Hematopoietic multipotent progenitor cell treated with erythropoietin and hydrocortisone succinate and interleukin-3 and kit ligand, for 6 days (in vitro differentiated cells): ENCODE measurements at regions not wholly inside any gene's neighbourhood (a gene's known extent, or its start where the extent isn't known, plus 50 kb on each side); places are given as distances from the start of the nearest gene placed in this dataset.

Experiments
- DNase-seq: peaks from one replicate; pipeline ENCODE4 v3.0.0-alpha.2; 2015

DNA sequence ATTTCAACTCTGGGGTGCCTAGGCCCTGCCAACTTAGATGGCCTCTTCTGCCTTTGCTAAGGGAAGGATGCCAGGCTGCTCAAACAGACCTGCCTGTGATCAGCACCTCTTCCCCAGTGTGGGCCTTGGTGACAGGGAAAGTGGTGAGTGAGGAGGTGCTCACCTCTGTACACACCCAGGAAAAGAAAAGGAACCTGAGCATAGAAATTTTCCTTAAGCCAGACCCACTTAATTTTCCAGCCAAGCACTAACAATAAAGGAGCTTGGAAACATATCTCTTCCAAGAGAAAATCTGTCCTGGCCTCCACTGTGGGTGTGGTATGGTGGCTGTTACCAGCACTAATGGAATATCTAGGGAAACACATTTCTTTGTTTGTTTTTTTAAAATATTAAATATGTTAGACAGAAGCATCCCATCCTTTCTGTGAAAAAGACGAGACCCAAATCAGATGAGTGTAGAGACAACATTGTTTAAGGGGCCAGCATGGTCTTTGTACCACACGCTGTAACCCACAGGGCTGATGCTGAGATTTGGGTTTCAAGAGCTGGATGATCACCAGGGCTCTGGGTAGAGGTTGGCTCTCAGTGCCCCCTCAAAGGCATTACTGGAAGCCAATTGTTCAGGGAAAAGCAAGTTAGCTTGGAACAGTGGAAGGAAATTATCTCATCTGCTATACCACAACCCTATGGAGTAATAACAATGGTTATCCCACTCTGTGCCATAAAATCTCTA, 472.2 kb downstream of the INSC start:
- DNase-seq = no peak

DNA sequence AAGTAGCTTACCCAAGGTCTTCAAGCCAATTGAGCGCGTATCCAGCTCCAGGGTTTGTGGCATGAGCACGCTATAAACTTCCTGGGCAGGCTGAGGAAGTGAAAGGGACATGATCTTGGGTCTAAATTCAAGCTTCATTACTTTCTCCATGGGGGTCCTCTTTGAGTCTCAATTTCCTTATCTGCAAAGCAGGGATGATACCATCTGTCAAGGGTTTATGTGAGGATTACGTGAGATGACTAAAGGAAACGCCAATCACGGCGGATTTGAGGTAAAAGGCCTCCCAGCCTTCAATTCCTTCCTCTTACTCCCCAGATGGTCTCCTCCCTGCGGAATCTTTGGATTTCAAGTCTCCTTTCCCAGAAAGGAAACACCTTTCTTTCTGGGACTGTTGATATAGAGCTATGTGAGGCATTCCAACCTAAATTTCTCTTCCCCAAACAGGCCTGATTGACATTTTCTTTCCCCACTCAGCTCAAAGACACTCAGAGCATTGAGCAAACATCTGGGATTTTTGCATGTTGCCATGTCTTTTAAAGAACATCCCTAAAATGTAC, 474.4 kb downstream of the INSC start:
- no peak for DNase-seq

DNA sequence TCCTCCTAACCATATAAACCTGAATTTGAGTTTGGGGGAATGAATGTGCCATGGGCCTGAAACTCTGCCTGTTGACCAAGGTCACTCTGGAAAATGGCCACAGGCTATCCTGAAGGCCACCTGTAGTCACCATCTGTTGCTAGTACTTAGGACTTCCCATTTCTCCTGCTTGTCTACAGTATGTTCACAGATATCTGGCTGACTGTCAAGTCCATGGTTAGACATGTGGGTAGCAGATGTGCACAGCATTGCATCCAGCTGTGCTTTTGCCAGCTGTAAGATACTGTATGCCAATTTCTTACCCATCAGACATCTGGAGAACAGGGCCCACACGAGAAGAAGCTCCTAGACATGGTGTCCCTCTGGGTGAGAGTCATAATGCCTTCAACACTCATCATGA, 475.4 kb downstream of the INSC start:
- no peak for DNase-seq

DNA sequence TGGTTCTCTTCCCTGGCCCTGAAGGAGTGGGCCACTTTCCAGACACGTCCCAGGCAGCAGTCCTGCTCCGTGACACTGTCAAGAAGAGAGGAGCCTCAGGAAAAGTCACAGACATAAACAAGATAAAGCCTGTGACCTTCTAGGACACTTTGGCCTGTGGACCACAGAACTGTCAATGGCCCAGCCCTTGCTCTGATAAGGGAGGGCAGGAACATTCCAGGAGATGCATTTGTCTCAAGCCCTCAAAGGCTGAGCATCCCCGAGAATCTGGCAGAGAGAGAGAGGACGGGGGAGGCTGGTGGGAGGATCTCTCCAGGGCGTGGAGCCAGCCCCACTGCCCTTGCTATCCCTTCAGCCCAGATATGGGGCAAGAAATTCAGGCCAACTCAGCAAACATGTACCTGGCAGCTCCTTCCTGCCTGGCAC, 476.4 kb downstream of the INSC start:
- DNase-seq = no peak

DNA sequence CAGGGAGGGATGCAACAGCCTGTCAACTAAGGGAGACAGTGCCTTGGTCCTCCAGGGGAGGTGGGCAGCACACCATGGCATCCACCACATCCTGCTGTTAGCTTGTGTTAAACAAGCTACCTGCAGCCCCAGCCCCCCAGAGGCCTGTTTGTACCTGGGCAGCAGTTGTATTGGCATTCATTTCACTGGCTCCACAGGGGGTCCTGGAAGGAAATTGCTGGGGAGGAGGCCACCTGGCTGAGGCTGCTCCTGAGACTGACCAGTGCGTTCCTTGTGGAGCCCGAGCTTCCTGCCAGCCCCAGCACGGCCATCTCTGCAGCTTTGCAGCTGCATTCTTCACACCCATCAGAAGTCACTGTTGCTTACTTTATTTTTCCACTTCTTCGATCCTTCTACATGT, 479.9 kb downstream of the INSC start:
- no peak for DNase-seq

DNA sequence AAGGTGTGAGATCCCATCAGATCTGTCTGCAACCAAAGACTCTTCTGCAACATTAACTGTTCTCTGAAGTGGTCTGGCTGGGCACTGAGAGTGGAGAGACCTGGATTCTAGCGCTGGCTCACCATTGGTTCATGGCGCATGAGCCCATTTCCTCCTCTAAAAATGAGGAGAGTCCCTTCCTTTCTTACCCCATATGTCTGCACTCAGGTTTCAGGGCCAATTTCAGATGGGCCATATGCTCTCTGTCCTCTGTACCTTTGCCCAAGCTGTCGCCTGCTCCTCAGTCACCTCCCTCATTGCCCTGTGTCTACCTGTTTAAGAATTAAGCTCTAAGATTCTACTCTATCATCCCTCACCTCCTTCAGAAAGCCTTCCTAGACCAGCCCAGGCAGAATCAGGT, 484.7 kb downstream of the INSC start:
- DNase-seq = no peak

DNA sequence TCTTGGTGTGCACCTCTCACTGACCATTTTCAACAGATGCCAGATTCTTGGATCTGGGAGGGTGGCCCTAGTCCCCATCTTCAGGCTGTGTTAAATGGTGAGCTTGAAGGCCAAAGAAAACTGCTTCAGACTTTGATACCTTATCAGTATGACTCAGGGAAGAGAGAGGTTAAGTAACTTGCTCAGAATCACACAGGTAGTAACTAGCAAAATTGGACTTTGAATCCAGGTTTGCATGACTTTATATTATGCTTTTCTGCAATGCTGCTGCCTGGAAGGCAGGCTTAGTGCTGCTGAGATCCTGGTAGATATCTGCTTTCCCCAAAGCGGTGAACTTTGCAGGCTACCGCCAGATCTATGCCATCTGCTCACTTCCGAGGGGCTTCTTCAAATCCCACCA, 487.3 kb downstream of the INSC start:
- no peak for DNase-seq

DNA sequence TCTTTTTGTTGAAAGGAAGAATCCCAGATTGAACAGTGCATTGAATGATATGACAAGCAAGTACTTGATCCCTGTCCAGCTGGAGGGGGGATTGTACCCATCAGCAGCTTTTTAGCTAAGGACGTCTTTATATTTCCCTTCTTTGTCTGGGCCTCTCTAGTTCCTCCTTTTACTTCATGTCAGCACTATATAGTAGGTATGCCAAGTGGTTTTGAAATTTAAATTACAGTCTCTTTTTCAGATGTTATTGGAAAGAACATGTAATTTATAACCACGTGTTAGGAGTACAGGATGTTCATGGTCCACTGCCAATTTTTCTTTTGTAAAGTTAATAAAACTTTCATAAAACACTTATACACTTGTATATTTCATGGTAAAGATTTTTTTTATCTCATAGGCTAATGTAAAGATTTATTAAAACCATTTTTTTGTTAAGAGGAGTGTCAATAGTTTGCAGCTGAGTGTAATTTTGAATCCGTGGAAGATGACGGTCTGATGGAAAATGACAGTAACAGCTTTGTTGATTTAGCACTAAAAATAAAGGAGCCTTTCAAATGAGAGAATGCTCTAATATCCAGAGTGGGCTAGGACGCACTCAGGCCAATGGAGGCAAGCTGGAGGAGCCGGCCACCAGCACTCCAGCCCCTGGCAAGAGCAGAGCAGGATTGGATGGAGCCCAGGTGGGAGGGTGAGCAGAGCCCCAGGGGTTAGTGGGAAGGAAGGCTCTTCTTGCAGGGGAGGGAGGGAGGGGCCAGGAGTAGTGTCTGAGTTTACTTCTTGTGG, 488.3 kb downstream of the INSC start:
- DNase-seq = no peak

DNA sequence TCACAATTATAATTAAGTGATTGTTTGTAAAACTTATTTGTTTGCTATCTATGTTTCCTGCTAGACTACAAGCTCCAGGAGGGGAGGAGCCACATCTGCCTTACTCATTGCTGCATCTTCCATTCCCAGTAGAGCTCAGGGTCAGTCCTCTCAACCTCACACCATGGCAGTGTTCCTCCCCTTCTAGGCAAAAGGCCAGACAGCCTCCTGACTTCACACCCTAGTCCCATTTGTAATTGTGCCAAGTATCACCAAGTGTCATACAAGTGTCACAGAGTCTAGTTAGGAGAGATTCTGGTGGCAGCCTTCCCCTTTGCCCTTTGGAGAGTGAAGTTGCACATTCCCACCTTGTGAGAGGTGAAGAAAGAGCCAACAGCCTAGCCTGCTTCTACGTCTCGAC, 490.4 kb downstream of the INSC start:
- no peak for DNase-seq

DNA sequence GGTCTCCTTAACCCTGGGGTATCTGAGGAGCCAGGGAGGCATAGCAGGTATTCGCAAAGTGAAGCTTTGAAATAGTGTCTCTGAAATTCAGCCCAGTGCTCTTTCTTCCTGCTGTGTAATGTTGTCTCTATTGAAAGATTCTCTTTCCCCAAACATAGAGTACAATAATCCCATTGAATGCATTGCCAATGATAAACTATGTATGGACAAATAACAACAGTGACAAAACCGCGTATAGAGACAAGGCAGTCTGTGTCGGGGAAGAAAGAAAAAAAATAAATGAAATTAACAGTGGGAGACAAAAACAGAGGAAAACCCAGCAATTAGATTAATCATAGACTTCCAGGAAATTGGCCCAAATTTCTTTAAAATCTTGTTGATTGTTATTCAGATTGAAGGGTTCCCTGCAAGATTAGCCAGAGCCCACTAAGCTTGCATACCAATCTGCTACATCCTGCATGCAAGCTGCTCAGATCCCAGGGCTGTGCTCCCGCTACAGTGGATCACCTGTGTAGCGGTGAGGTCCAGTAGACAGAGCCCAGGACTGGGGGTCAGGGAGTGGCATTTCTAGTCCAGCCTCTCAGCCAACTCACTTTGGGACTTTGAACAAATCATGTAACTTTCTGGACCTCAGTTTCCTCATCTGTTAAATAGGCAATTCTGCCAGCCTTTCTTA, 492.8 kb downstream of the INSC start:
- no peak for DNase-seq

DNA sequence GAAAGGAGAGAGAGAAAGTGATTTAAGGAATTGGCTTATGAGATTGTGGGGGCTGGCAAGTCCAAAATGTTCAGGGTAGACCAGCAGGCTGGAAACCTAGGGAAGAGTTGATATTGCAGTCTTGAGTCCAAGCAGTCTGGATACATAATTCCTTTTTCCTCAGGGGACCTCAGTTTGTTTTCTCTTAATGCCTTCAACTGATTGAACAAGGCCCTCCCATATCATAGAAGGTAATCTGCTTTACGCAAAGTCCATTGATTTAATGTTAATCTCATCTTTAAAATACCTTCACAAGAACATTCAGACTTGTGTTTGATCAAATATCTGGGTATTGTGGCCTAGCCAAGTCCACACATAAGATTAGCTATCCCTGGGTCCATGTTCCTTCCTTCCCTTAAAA, 494.7 kb downstream of the INSC start:
- DNase-seq = no peak

DNA sequence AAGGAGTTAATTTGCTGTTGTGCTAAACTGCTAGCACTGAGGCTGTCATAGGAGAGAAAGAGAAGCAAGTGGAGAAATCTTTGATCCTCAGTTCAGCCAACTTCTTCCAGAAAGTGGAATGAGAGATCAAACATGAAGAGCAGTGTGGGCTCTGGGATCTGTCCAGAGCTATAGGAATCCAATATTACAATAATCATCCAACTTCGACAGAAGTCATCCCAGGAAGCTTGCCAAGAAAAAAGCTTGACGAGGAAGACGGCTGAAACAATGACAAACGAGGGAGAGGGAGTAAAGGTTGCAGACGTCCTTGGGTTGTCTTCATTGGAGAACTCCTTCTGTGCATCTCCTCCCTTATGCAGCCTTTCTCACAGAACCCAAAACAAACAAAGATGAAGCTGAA, 496.2 kb downstream of the INSC start:
- DNase-seq = no peak

DNA sequence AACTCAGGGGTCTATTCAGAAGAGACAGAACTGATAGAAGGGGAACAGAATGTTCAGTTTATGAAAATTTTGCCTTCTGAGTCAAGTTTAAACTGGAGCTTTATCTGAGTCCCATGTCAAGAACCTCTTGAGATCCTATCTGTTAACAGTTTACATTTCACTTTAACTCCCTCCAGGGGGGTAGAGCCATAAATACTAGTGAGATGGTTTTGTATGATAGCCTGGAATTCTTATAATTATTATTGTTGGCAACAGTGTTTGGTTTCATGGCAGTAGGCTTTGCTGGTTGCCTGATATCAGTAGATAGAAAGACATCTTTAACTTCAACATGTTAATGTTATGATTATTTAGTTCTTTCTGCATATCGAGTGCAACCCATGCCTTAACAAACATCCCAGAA, 498.5 kb downstream of the INSC start:
- no peak for DNase-seq

DNA sequence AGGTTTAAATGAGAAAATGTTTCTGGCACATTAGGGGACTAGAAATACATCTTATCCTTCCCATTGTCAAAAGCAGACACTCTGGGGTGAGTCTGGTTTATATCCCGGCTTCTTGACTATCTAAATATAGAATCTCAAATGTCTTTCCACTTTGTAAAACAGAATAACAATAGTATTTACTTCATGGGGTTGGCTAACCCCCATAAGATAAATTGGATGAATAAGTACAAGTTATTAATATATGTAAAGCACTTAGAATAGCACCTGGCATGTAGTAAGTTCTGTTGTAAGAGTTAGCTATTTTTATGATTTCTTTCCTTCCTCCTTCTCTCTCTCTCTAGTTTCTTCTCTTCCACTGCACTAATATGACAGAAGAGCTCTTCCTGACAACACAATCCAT, 499.1 kb downstream of the INSC start:
- DNase-seq = no peak

DNA sequence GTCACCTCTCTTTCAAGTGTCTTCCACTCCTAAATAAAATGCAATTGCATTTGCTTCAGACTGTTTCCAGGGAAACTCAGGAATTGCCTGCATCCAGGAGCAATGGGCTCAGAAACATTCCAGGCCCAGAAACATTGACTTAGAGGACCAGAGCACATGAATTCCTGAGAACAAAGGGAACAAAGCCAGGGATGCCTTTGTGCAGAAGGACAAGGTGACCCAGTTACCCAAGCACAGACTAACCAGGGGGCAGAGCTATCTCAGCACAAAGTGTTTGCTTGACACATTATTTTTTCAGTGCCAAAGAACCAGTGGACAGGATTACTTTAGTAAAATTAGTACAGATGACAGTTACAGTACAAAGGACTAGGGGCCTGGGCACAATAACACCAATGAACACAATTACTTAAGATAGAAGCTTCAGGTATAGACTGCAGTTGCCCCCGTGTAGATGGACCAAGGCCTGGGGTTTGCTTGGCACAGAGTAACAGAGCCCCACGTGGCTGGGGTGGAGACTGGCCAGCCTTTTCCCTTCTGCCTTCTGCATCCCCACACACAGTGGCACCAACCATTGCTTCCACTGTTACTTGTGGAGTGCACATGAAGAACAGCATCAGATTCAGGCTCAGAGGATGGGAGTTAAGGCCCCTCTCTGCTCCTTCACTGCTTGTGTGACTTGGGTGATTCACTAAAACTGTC, 500.8 kb downstream of the INSC start:
- DNase-seq = no peak

DNA sequence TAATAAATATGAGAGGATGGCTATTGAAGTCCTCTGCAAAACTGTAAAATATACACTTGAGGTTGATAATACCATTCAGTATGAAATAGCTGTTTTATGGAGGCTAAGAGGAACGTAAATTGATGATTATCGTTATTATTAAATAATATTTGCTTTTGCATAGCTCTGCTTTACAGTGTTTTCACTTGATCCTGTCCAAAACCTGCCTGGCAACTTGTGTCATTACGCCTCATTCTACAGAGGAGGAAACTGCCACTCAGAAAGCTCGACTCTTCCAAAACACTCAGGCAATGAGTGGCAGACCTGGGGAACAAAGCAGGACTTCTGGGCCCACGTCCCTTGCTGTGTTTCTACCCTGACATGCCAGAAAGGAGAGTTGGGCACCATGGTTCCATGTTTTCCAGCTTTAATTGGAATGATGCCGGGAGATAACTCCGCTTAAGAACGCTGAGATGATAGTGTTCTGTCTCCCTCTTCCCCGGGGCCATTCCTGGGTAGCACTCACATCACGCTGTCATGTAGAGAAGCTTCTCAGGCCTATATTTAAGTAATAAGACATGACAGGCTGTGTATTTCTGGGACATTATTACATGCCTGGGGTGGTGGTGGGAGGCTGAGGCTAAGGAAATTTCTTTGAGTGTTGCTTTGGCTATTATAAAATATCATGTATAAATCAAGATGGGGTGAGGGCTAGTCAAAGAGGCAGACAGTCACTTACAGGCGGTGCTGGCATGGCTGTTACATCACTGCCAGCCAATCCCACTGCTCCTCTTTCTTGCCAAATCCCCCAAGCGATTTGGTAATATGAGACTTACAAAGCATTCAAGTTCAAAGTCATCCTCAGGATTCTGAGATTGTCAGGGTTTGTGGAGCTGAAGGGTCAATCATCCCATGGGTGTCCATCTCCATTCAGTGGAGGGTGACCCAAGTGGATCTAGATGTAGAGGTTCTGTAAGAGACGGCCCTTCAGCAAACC, 501.7 kb downstream of the INSC start:
- DNase-seq = no peak

DNA sequence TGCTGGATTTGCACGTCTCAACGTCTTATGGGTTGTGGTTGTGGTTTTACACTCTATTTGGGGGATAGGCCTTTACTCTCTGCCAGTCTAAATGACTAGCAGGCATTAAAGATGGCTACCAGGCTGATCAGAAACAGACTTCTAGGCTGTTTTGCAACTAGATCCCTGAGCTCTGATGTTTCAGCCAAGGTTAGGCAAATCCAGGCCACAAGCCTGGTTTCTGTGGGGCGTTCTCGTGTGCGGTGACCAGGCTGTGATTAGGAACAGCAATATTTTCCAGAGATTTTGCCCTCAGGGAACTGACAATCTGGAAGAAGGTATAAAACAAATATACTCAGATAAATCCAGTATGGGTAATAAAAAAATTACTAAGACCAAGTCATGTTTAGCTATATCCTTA, 502.4 kb downstream of the INSC start:
- no peak for DNase-seq

DNA sequence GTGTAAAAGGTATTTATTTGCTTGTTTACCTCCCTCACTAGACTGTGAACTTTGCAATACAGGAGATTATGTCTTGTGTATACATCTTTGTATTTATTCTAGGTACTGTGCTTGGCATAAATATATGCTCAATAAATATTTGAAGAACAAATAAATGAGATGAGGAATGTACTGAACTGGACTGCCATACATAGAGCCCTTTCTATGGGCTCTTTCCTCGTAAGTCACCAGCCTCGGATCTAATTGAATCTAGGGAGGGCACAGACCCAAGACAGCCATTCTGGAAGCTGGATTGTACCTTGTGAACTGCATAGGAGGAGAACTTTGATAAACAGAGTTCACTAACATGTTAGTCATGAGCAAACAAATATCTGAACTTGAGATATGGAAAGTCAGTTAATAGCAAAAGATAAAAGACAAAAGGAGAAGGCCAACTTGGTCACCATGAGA, 503.9 kb downstream of the INSC start:
- DNase-seq = no peak

DNA sequence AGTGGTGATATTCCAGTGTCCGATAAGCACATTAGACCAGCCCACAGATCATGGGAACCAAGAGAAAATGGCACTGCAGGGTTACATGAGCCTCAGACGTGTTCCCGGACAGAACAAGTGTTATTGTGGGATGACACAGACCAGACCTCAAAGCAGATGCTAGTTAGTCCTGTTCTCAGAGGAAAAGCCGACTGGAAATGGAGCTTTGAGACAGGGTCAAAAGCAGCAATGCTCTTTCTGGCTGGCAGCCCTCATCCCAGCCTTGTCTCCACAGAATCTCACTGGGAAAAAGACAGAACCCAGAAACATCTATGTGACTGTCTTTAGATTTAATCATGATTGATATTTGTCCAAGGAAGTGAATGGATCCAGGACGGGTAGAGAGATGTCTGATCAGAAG, 506.8 kb downstream of the INSC start:
- no peak for DNase-seq

DNA sequence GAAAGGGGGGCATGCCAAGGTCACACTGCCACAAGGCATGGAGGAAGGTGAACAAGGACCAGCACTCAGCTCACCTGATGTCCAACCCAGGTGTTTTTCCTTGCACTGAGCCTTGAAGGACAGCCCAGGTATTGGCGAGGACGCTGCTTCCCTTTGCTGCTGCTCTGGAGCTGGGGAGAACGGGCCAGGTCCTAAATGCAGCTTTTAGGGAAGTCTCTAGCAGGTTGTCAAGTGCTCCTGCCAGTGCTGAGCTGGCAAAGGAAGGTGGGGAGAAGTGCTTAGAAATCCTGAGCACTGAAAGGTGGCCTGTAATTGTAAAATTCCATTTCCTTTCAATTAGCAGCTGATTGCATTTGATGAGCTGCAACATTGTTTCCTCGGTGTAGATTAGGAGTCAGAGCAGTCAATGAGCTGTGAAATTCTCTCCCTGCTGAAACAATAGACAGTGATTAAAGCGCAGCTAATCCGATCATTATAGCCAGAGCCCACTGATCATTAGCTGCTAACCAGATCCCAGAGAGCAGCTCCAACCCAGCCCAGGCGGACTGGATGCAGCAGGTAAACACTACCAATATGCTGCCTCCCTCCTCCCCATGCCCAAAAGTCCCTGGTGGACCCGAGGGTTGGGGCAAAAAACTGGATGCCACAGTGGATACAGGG, 507.6 kb downstream of the INSC start:
- no peak for DNase-seq

DNA sequence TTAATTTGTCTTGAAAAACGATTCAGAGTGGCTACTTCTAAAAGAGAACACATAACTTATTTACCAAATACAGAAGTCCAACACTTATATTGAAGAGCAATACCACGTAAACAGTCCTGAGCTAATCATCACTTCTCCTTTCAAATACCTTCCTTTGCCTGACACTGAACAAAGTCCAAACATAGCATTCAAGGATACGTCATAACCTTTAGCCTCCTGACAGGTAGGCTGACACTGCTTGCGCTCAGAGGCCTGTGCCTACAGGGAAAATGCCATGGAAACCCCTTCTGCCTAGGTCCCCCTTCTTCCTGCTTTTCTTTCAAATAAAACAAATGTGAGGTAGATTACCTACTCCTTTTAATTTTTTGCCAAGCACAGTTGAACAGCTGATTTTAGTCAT, 510.0 kb downstream of the INSC start:
- DNase-seq = no peak
